Mucosa of gallbladder (tissue), 1 donor: ENCODE measurements at regions not wholly inside any gene's neighbourhood (a gene's known extent, or its start where the extent isn't known, plus 50 kb on each side); places are given as distances from the start of the nearest gene placed in this dataset.

ENCODE experiments used
- DNase-seq: peaks from one replicate; pipeline ENCODE4 v3.0.0-alpha.2; 2020; ENCODE audit warnings: low spot score
- donor health status: DM: no; HTN: no; CAD: no.

- DNase-seq = no peak
These were observed 928.4 kb downstream of the EFNB2 start for GRCh38 chr13:105607016-105607415.

- no peak for DNase-seq
These were observed 932.3 kb downstream of the EFNB2 start for GRCh38 chr13:105602956-105603670.

- no peak for DNase-seq
These were observed 935.9 kb downstream of the EFNB2 start for GRCh38 chr13:105599477-105600037.

GRCh38 chr13:105598529-105598928, 936.9 kb downstream of the EFNB2 start:
- DNase-seq = no peak

- no peak for DNase-seq
These were observed 937.9 kb downstream of the EFNB2 start for GRCh38 chr13:105597573-105597972.

- DNase-seq = no peak
These were observed 940.0 kb downstream of the EFNB2 start for GRCh38 chr13:105595471-105595870.

- DNase-seq = no peak
These were observed 944.2 kb downstream of the EFNB2 start for GRCh38 chr13:105591277-105591676.

GRCh38 chr13:105587786-105588185, 947.7 kb downstream of the EFNB2 start:
- no peak for DNase-seq

- no peak for DNase-seq
These were observed 955.4 kb downstream of the EFNB2 start for GRCh38 chr13:105579821-105580710.

- no peak for DNase-seq
These were observed 962.3 kb downstream of the EFNB2 start for GRCh38 chr13:105573136-105573535.

- DNase-seq = no peak
These were observed 963.1 kb downstream of the EFNB2 start for GRCh38 chr13:105572401-105572800.

GRCh38 chr13:105569816-105570215, 965.6 kb downstream of the EFNB2 start:
- DNase-seq = no peak

GRCh38 chr13:105567951-105568525, 967.4 kb downstream of the EFNB2 start:
- DNase-seq = no peak

GRCh38 chr13:105565136-105565727, 970.2 kb downstream of the EFNB2 start:
- DNase-seq = no peak

- DNase-seq = no peak
These were observed 983.4 kb downstream of the EFNB2 start for GRCh38 chr13:105552078-105552477.

GRCh38 chr13:105547851-105548250, 987.6 kb downstream of the EFNB2 start:
- DNase-seq = no peak

GRCh38 chr13:105545811-105546210, 989.7 kb downstream of the EFNB2 start:
- DNase-seq = no peak

- no peak for DNase-seq
These were observed 991.7 kb downstream of the EFNB2 start for GRCh38 chr13:105543742-105544141.

GRCh38 chr13:105541565-105541964, 993.9 kb downstream of the EFNB2 start:
- no peak for DNase-seq

GRCh38 chr13:105538346-105538745, 997.1 kb downstream of the EFNB2 start:
- no peak for DNase-seq

GRCh38 chr13:105537113-105537512, 998.3 kb downstream of the EFNB2 start:
- no peak for DNase-seq

- no peak for DNase-seq
These were observed 1005.0 kb downstream of the EFNB2 start for GRCh38 chr13:105530468-105530867.
